CD4-positive, alpha-beta T cell (primary cell): ENCODE measurements at regions not wholly inside any gene's neighbourhood (a gene's known extent, or its start where the extent isn't known, plus 50 kb on each side); places are given as distances from the start of the nearest gene placed in this dataset.

Experiments
- ATAC-seq: fragments of 200-7000 bp; cut with Tn5 transposase; one replicate; pipeline ENCODE4 v1.10.0; 2022; ENCODE audit warnings: mild to moderate bottlenecking; ENCODE audit not compliant: poor library complexity
- CTCF ChIA-PET: fragments of 350-600 bp; sonication (Branson Sonifier 250); formaldehyde crosslinking; loops from one replicate; lab custom pipeline; 2021; ENCODE audit warnings: antibody characterized with exemption, inconsistent platforms; lab: Charles Lee
- POLR2A ChIA-PET: fragments of 350-600 bp; sonication (Branson Sonifier 250); formaldehyde crosslinking; loops from one replicate; lab custom pipeline; 2021; ENCODE audit warnings: antibody characterized with exemption, inconsistent platforms; lab: Charles Lee
- DNase-seq, 14 experiments: peaks; one replicate each; pipeline ENCODE4 v3.0.0-alpha.2; 2013 to 2020; ENCODE audit warnings: mixed read lengths in 2 of 14
- H3K27ac ChIP-seq, 2 donors: one replicate each; pipeline versions ENCODE4 v1.5.1 to v1.7.0; 2013; ENCODE audit warnings: low read length in 2 of 2, low read depth in 1 of 2, mild to moderate bottlenecking in 1 of 2
- H3K27me3 ChIP-seq, 2 experiments: 1 replicate in 1 of 2; 2 replicates in 1 of 2; pipeline versions ENCODE4 v1.6.1 to v1.7.0; 2013; ENCODE audit warnings: low read length in 2 of 2, control low read depth in 1 of 2, mild to moderate bottlenecking in 1 of 2, moderate library complexity in 1 of 2; ENCODE audit not compliant: insufficient read depth in 2 of 2, control insufficient read depth in 1 of 2
- H3K36me3 ChIP-seq: one replicate; pipeline ENCODE4 v1.6.1; 2013; ENCODE audit warnings: low read length, control low read depth; ENCODE audit not compliant: insufficient read depth
- H3K4me1 ChIP-seq: one replicate; pipeline ENCODE4 v1.6.1; 2013; ENCODE audit warnings: low read length, control low read depth; ENCODE audit not compliant: insufficient read depth
- H3K4me3 ChIP-seq: one replicate; pipeline ENCODE4 v1.5.1; 2013; ENCODE audit warnings: mild to moderate bottlenecking, low read length, moderate library complexity
- H3K9me3 ChIP-seq, 2 experiments: 1 replicate in 1 of 2; 2 replicates in 1 of 2; pipeline versions ENCODE4 v1.6.1 to v1.7.0; 2013; ENCODE audit warnings: low read length in 2 of 2, mild to moderate bottlenecking in 2 of 2, control low read depth in 1 of 2, moderate library complexity in 1 of 2; ENCODE audit not compliant: control insufficient read depth in 1 of 2, insufficient read depth in 1 of 2
- H3K27ac Mint-ChIP-seq: one replicate; pipeline ENCODE4 v1.8.0; 2020; ENCODE audit warnings: mixed read lengths
- H3K27me3 Mint-ChIP-seq: one replicate; pipeline ENCODE4 v1.8.0; 2021; ENCODE audit warnings: mixed read lengths
- H3K36me3 Mint-ChIP-seq: one replicate; pipeline ENCODE4 v1.8.0; 2021; ENCODE audit warnings: low read depth, mixed read lengths
- H3K4me1 Mint-ChIP-seq: one replicate; pipeline ENCODE4 v1.8.0; 2021; ENCODE audit warnings: low read depth, mixed read lengths
- H3K4me3 Mint-ChIP-seq: one replicate; pipeline ENCODE4 v1.8.0; 2020; ENCODE audit warnings: mild to moderate bottlenecking, mixed read lengths
- H3K9me3 Mint-ChIP-seq: one replicate; pipeline ENCODE4 v1.8.0; 2020; ENCODE audit warnings: mixed read lengths
- CTCF ChIP-seq: fragments of 200-600 bp; IDR thresholded peaks from one replicate; pipeline ENCODE4 v1.8.0; 2022; ENCODE audit warnings: antibody characterized with exemption, mild to moderate bottlenecking
- intact Hi-C, 2 experiments: fragments of 100-400 bp; cut with DNase I in 1 of 2; cut with micrococcal nuclease in 1 of 2; formaldehyde crosslinking; loops; one replicate each; pipeline versions ENCODE4 v1.15.1 to v1.9.0; 2023 to 2025; cut with DNase I, micrococcal nuclease

- intact Hi-C loops: loop anchor here (1.0 to 10.0 kb wide), 6 partner anchors 869 to 1557 kb away; no protein-coding TSS in a partner anchor
- peak overlapping the region; percentile 34 for H3K4me3 ChIP-seq
Measured at GRCh38 chr19:32223595-32224370, 121.6 kb upstream of the ZNF507 start.

GRCh38 chr19:32224371-32225244, 120.8 kb upstream of the ZNF507 start:
- H3K36me3 ChIP-seq: no peaks in the 10 kb centered on the region
- POLR2A ChIA-PET: interaction anchor here (0.7 kb wide), 1 partner anchor 30 kb away, joined by 3 read pairs; no protein-coding TSS in a partner anchor
- Mint-ChIP-seq H3K4me3 (peak overlapping the region; percentile 82), H3K27ac (no peak overlapping the region), H3K27me3 (peaks cover 69% of the 10 kb centered on the region), H3K9me3 (no peaks in the 10 kb centered on the region), H3K36me3 (no peaks in the 10 kb centered on the region), H3K4me1 (peaks cover 14% of the 10 kb centered on the region)
- DNase-seq (peak in 13 of 14 experiments; percentile 28 to 75 (median 47)), ATAC-seq (peak; percentile 63)
- CTCF ChIA-PET: interaction anchor here (0.6 to 1.9 kb wide), 6 partner anchors 12 to 1558 kb away, joined by 3 to 7 read pairs (median 4); no protein-coding TSS in a partner anchor
- H3K4me3 ChIP-seq: peak overlapping the region; percentile 34
- peak; percentile 99 for TF ChIP-seq CTCF
- intact Hi-C loops: loop anchor here (1.0 to 10.0 kb wide), 6 partner anchors 870 to 1558 kb away; no protein-coding TSS in a partner anchor
- H3K27ac ChIP-seq: no peak overlapping the region
- H3K27me3 ChIP-seq: peaks cover 30 to 53% of the 10 kb centered on the region in 2 experiments
- H3K4me1 ChIP-seq: peaks cover 15% of the 10 kb centered on the region
- peaks cover 0 to 9% of the 10 kb centered on the region in 2 experiments for H3K9me3 ChIP-seq

More at GRCh38 chr19:32223595-32224370, 121.6 kb upstream of the ZNF507 start:
- Mint-ChIP-seq H3K27me3 (peaks cover 67% of the 10 kb centered on the region), H3K27ac (no peak overlapping the region), H3K4me3 (peak overlapping the region; percentile 30), H3K36me3 (no peaks in the 10 kb centered on the region), H3K4me1 (peaks cover 14% of the 10 kb centered on the region), H3K9me3 (no peaks in the 10 kb centered on the region)
- ChIA-PET POLR2A (interaction anchor here (0.7 kb wide), 1 partner anchor 29 kb away, joined by 3 read pairs; no protein-coding TSS in a partner anchor), CTCF (interaction anchor here (0.6 to 1.9 kb wide), 6 partner anchors 11 to 1557 kb away, joined by 3 to 7 read pairs (median 4); no protein-coding TSS in a partner anchor)
- H3K27me3 ChIP-seq: peaks cover 30 to 54% of the 10 kb centered on the region in 2 experiments
- ATAC-seq: peak; percentile 58
- H3K27ac ChIP-seq: no peak overlapping the region
- no peaks in the 10 kb centered on the region for H3K36me3 ChIP-seq
- peaks cover 0 to 5% of the 10 kb centered on the region in 2 experiments for H3K9me3 ChIP-seq
- H3K4me1 ChIP-seq: peaks cover 15% of the 10 kb centered on the region
- no peak for TF ChIP-seq CTCF
- peak in 2 of 14 experiments; percentile 26 to 27 for DNase-seq

- Mint-ChIP-seq H3K4me1 (peaks cover 14% of the 10 kb centered on the region), H3K27me3 (peaks cover 62% of the 10 kb centered on the region), H3K4me3 (no peak overlapping the region), H3K9me3 (no peaks in the 10 kb centered on the region), H3K27ac (no peak overlapping the region), H3K36me3 (no peaks in the 10 kb centered on the region)
- ChIA-PET POLR2A (no interaction called here), CTCF (no interaction called here)
- Histone ChIP-seq H3K4me1 (peaks cover 15% of the 10 kb centered on the region), H3K4me3 (no peak overlapping the region), H3K36me3 (no peaks in the 10 kb centered on the region), H3K27me3 (peaks cover 21 to 39% of the 10 kb centered on the region in 2 experiments), H3K9me3 (peaks cover 0 to 9% of the 10 kb centered on the region in 2 experiments), H3K27ac (no peak overlapping the region)
- TF ChIP-seq CTCF: no peak
- no peak for DNase-seq
- intact Hi-C loops: loop anchor here (10.0 kb wide), 2 partner anchors 873 to 1173 kb away; no protein-coding TSS in a partner anchor
- no peak for ATAC-seq
Measured at GRCh38 chr19:32227561-32228165, 117.7 kb upstream of the ZNF507 start.
